Upper lobe of right lung (tissue), 1 donor: ENCODE measurements at regions not wholly inside any gene's neighbourhood (a gene's known extent, or its start where the extent isn't known, plus 50 kb on each side); places are given as distances from the start of the nearest gene placed in this dataset.

ENCODE experiments used
- ATAC-seq: fragments of 200-7000 bp; cut with Tn5 transposase; one replicate; pipeline ENCODE4 v1.9.1; 2020; ENCODE audit warnings: mild to moderate bottlenecking, moderate library complexity
- DNase-seq: peaks from one replicate; pipeline ENCODE4 v3.0.0-alpha.2; 2020
- H3K27ac ChIP-seq: fragments of 200-600 bp; one replicate; pipeline ENCODE4 v1.8.0; 2022
- H3K27me3 ChIP-seq: fragments of 200-600 bp; one replicate; pipeline ENCODE4 v1.8.0; 2022; ENCODE audit warnings: mild to moderate bottlenecking
- H3K36me3 ChIP-seq: fragments of 200-600 bp; one replicate; pipeline ENCODE4 v1.8.0; 2022
- H3K4me1 ChIP-seq: fragments of 200-600 bp; one replicate; pipeline ENCODE4 v1.8.0; 2022
- H3K4me3 ChIP-seq: fragments of 200-600 bp; one replicate; pipeline ENCODE4 v1.8.0; 2022; ENCODE audit warnings: mild to moderate bottlenecking
- H3K9me3 ChIP-seq: fragments of 200-600 bp; one replicate; pipeline ENCODE4 v1.8.0; 2022
- intact Hi-C: fragments of 100-400 bp; cut with DNase I; formaldehyde crosslinking; loops from one replicate; pipeline ENCODE4 v1.11.0; 2022
- TF ChIP-seq, protein P1 (sequence below): fragments of 200-600 bp; IDR thresholded peaks from one replicate; pipeline ENCODE4 v1.8.0; 2022; ENCODE audit warnings: antibody characterized with exemption
- donor health status: DM: no; HTN: yes; CAD: no; lungs with severe emphysema.

DNA sequence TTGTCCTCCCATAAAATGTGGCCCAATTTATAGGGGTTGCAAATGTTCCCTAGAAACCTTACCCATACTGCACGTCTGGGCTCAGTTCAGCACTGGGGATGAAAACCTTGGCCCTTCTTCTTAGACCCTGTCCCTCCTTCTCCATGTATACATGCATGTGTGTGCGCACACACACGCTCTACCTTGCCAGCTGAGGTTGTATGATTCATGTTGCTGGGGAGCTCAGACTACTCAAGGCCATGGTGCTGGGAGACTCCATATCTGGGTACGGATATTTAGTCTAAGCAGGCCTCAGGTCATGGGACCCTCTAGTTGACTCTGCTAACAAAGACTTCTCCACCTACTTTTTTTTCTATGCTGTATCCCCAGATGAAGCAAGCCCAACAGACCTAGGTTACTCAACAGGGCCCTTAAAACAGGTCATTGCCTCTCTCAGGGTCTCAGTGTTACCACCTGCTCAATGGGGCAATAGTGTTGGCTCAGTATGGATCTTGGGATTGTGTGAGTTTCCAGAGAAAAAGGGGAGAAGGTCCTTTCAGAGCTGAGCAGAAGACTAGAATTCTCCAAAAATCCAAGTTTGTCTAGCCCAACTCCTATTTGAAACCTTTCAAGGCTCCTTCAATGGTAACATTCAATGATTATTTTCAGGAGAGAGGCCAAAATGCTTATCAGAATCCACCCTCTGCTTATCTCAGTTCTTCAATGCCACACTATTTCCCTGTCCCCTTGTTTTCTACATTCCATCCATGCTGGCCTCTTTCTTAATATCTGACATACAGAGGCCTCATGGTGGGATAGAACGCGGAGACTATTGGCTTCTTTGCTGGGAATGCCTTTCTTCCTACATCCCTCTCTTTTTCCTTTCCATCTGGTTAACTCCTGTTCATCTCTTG, 123.6 kb upstream of the PITX1 start:
- ATAC-seq (no peak), DNase-seq (no peak)
- intact Hi-C loops: no loop called here
- Histone ChIP-seq H3K9me3 (no peaks in the 10 kb centered on the region), H3K27me3 (no peaks in the 10 kb centered on the region), H3K4me1 (no peaks in the 10 kb centered on the region), H3K36me3 (no peaks in the 10 kb centered on the region), H3K4me3 (no peak overlapping the region), H3K27ac (no peak overlapping the region)
- TF ChIP-seq, protein P1, sequence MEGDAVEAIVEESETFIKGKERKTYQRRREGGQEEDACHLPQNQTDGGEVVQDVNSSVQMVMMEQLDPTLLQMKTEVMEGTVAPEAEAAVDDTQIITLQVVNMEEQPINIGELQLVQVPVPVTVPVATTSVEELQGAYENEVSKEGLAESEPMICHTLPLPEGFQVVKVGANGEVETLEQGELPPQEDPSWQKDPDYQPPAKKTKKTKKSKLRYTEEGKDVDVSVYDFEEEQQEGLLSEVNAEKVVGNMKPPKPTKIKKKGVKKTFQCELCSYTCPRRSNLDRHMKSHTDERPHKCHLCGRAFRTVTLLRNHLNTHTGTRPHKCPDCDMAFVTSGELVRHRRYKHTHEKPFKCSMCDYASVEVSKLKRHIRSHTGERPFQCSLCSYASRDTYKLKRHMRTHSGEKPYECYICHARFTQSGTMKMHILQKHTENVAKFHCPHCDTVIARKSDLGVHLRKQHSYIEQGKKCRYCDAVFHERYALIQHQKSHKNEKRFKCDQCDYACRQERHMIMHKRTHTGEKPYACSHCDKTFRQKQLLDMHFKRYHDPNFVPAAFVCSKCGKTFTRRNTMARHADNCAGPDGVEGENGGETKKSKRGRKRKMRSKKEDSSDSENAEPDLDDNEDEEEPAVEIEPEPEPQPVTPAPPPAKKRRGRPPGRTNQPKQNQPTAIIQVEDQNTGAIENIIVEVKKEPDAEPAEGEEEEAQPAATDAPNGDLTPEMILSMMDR: no peak

DNA sequence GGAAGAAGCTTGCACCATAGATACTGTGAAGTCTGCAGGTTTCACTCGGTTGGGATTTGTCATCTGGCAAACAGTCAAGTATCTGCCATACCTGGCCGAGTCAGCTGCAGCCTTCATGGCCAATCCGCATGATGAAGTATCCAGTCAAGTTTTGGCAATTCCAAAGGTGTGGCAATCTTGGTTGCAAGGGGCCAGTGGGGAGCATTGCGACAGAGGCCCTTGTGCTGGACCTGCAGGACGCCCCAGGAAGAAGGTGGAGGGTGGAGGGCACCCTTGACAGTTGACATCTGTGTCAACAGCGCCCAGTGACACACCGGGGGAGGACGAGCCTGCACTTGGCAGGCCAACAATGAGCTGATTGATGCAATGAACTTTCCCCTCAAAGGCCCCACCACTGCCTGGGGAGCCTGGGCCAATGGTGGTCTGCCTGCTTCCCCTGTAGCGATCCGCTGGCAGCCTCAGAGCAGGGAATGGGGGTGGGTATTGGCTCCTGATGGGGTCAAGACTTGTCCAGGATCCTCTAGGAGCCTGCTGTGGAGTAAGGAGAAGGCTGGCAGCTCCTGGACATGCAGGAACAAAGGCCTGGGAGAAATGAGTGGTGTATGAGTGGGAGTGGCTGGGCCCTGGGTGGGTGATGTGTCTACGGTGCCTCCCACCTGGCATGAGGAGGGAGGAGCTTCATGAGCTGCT, 122.8 kb upstream of the PITX1 start:
- intact Hi-C loops: no loop called here
- Histone ChIP-seq H3K27me3 (no peaks in the 10 kb centered on the region), H3K4me1 (no peaks in the 10 kb centered on the region), H3K27ac (no peak overlapping the region), H3K4me3 (no peak overlapping the region), H3K9me3 (no peaks in the 10 kb centered on the region), H3K36me3 (no peaks in the 10 kb centered on the region)
- TF ChIP-seq, protein P1: no peak
- ATAC-seq (no peak), DNase-seq (no peak)

DNA sequence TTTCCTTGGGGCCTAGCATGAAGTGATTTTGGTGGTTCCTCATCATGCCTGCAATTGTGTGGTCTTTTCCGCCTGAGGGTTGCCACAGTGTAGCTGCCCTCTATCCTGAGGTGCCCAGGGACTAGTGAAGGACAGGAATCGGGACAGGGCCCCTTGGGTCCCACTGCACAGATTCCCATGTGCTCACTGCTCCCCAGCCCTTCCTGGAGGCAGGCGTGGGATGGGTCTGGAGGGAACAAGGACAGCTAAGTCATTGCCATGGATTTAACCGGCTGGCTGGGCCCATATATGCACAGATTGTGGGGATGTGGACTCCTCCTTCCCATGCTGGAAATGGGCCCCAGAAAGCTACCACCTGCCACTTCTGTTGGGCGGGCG, 122.3 kb upstream of the PITX1 start:
- no peak overlapping the region for H3K27ac ChIP-seq
- ATAC-seq: no peak
- H3K9me3 ChIP-seq: no peaks in the 10 kb centered on the region
- no peak for DNase-seq
- no peak overlapping the region for H3K4me3 ChIP-seq
- no peaks in the 10 kb centered on the region for H3K27me3 ChIP-seq
- intact Hi-C loops: no loop called here
- no peaks in the 10 kb centered on the region for H3K36me3 ChIP-seq
- H3K4me1 ChIP-seq: no peaks in the 10 kb centered on the region
- TF ChIP-seq, protein P1: no peak

DNA sequence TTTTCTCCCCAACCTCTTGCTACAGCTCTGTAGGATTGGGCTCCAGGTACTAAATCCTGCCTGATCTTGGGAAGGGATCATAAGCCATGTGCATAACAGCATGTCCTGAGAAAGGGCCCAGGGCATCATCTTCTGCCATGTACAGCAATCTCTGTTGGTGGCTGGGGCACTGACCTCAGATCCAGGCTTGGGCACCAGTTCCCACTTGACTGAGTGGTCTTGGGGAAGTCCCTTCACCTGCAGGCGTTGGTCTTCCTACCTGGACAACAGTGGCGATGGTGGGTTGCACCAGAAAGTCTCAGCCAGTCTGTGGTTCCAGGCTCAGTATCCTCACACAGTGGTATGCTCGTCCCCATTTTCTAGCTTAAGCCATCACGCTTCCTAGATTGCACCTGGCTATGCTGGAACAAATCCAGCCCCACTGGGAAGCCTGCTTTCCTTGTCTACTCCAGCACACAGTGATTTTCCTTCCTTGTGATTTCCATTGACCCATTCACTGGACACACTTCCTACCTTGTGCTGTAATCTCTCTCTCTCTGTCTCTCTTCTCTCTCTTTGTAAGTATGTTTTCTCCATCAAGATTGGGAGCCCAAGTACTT, 121.7 kb upstream of the PITX1 start:
- H3K27me3 ChIP-seq: no peaks in the 10 kb centered on the region
- no peak overlapping the region for H3K4me3 ChIP-seq
- no peak for DNase-seq
- TF ChIP-seq, protein P1: no peak
- intact Hi-C loops: no loop called here
- H3K9me3 ChIP-seq: no peaks in the 10 kb centered on the region
- H3K27ac ChIP-seq: no peak overlapping the region
- H3K36me3 ChIP-seq: no peaks in the 10 kb centered on the region
- no peaks in the 10 kb centered on the region for H3K4me1 ChIP-seq
- ATAC-seq: no peak

DNA sequence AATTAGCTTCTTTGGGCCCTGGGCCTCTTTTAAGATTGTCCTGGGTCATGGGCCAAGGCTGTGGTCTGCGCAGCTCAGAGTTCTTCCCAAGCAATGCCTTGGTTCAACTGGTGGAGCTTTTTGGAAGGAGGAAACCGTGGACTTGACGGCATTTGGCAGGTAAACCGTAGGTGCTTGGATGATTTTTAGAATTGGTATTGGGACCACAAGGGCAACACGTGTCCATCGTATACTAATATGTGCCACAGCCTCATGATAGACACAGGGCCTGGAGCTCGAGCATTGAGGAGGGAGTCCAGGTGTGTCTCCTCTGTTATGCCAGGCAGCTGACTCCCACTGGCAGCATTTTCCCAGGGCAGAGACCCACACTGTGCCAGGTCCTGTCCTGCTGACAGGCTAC, 120.9 kb upstream of the PITX1 start:
- ATAC-seq (no peak), DNase-seq (no peak)
- Histone ChIP-seq H3K36me3 (no peaks in the 10 kb centered on the region), H3K9me3 (no peaks in the 10 kb centered on the region), H3K27me3 (no peaks in the 10 kb centered on the region), H3K4me1 (no peaks in the 10 kb centered on the region), H3K4me3 (no peak overlapping the region), H3K27ac (no peak overlapping the region)
- intact Hi-C loops: no loop called here
- TF ChIP-seq, protein P1: no peak
